ENCODE measurements at regions not wholly inside any gene's neighbourhood (a gene's known extent, or its start where the extent isn't known, plus 50 kb on each side); places are given as distances from the start of the nearest gene placed in this dataset.

- intact Hi-C loops (cut with micrococcal nuclease; ENCODE audit: unreplicated experiment): no loop called here
- Histone ChIP-seq H3K4me3 (replicated peaks in 1 of 3; ENCODE audit: insufficient read depth in 1 of 3, low read depth in 2 of 3, low read length in 3 of 3) (no peak overlapping the region), H4K20me1 (ENCODE audit: insufficient read depth, low read length) (no peaks in the 10 kb centered on the region), H2AFZ (ENCODE audit: low read length) (no peak overlapping the region), H3K4me1 (ENCODE audit: insufficient read depth, low read length) (no peaks in the 10 kb centered on the region), H3K79me2 (ENCODE audit: insufficient read depth, low read length) (no peaks in the 10 kb centered on the region), H3K9me3 (ENCODE audit: low read length) (no peaks in the 10 kb centered on the region), H3K9ac (ENCODE audit: insufficient read depth, low read depth, low read length) (no peak overlapping the region), H3K27me3 (ENCODE audit: control insufficient read depth in 1 of 2, insufficient read depth in 2 of 2, low read length in 2 of 2) (no peaks in the 10 kb centered on the region), H3K4me2 (ENCODE audit: low read depth, low read length) (no peak overlapping the region), H3K27ac (ENCODE audit: extremely low read length, insufficient read depth, low read length) (no peak overlapping the region), H3K36me3 (replicated peaks in 1 of 2; ENCODE audit: control insufficient read depth in 1 of 2, insufficient read depth in 2 of 2, low read length in 2 of 2) (no peaks in the 10 kb centered on the region)
- FAIRE-seq (no peak), ATAC-seq (no peak), DNase-seq (ENCODE audit: low spot score) (no peak)
- no TSS peak for BruUV-seq (replicated peaks)
- ChIA-PET POLR2A (no interaction called here), CTCF (ENCODE audit: low intra/inter-chr PET ratio, low total read pairs) (no interaction called here)
- in situ Hi-C loops (cut with HindIII; ENCODE audit: extremely low pct_ligation_motif_present, low pct_unique_long_range_greater_than_20kb): no loop called here
- TF ChIP-seq MAFG (CRISPR knock-in tag; IDR thresholded peaks at IDR 0.05) (no peak), HNRNPLL (IDR thresholded peaks at IDR 0.05; ENCODE audit: low read depth, low read length, poor library complexity, severe bottlenecking) (no peak), PBX2 (CRISPR knock-in tag; IDR thresholded peaks at IDR 0.05) (no peak), ZNF20 (CRISPR knock-in tag; IDR thresholded peaks at IDR 0.05) (no peak)
- WGBS (ENCODE audit: low lambda C conversion rate): 45% methylated on average over 2 of the region's 2 CpGs
These were observed 460.7 kb downstream of the INSC start for GRCh38 chr11:15575409-15575808.

GRCh38 chr11:15576769-15577168 lies 462.0 kb downstream of the INSC start:
- CTCF ChIA-PET (ENCODE audit: low intra/inter-chr PET ratio, low total read pairs): no interaction called here

More at GRCh38 chr11:15576769-15577168, 462.0 kb downstream of the INSC start:
- ATAC-seq (no peak), FAIRE-seq (no peak), DNase-seq (ENCODE audit: low spot score) (no peak)
- Histone ChIP-seq H3K4me3 (replicated peaks in 1 of 3; ENCODE audit: insufficient read depth in 1 of 3, low read depth in 2 of 3, low read length in 3 of 3) (no peak overlapping the region), H4K20me1 (ENCODE audit: insufficient read depth, low read length) (no peaks in the 10 kb centered on the region), H3K36me3 (replicated peaks in 1 of 2; ENCODE audit: control insufficient read depth in 1 of 2, insufficient read depth in 2 of 2, low read length in 2 of 2) (no peaks in the 10 kb centered on the region), H3K27ac (ENCODE audit: extremely low read length, insufficient read depth, low read length) (no peak overlapping the region), H3K9ac (ENCODE audit: insufficient read depth, low read depth, low read length) (no peak overlapping the region), H3K9me3 (ENCODE audit: low read length) (no peaks in the 10 kb centered on the region), H3K27me3 (ENCODE audit: control insufficient read depth in 1 of 2, insufficient read depth in 2 of 2, low read length in 2 of 2) (no peaks in the 10 kb centered on the region), H2AFZ (ENCODE audit: low read length) (no peak overlapping the region), H3K79me2 (ENCODE audit: insufficient read depth, low read length) (no peaks in the 10 kb centered on the region), H3K4me1 (ENCODE audit: insufficient read depth, low read length) (no peaks in the 10 kb centered on the region), H3K4me2 (ENCODE audit: low read depth, low read length) (no peak overlapping the region)
- TF ChIP-seq ZNF570 (CRISPR knock-in tag; IDR thresholded peaks at IDR 0.05; ENCODE audit: borderline replicate concordance): no peak
- WGBS (ENCODE audit: low lambda C conversion rate): 33% methylated on average over 4 of the region's 4 CpGs
- in situ Hi-C loops (cut with HindIII; ENCODE audit: extremely low pct_ligation_motif_present, low pct_unique_long_range_greater_than_20kb) (no loop called here), intact Hi-C loops (cut with micrococcal nuclease; ENCODE audit: unreplicated experiment) (no loop called here)
- BruUV-seq (replicated peaks): no TSS peak
- POLR2A ChIA-PET: no interaction called here
